Lower leg skin (tissue), 3 donors: ENCODE measurements at regions not wholly inside any gene's neighbourhood (a gene's known extent, or its start where the extent isn't known, plus 50 kb on each side); places are given as distances from the start of the nearest gene placed in this dataset.

ENCODE experiments used
- CTCF ChIP-seq, 3 donors: fragments of 450-650 bp; IDR thresholded peaks; one replicate each; pipeline ENCODE4 v1.5.1; 2016; ENCODE audit warnings: antibody characterized with exemption in 3 of 3, mild to moderate bottlenecking in 3 of 3, moderate library complexity in 2 of 3
- POLR2A ChIP-seq, 2 donors: fragments of 450-650 bp; IDR thresholded peaks; one replicate each; pipeline ENCODE4 v1.6.1; 2016 to 2017; ENCODE audit warnings: antibody characterized with exemption in 2 of 2, mild to moderate bottlenecking in 1 of 2, moderate library complexity in 1 of 2

DNA sequence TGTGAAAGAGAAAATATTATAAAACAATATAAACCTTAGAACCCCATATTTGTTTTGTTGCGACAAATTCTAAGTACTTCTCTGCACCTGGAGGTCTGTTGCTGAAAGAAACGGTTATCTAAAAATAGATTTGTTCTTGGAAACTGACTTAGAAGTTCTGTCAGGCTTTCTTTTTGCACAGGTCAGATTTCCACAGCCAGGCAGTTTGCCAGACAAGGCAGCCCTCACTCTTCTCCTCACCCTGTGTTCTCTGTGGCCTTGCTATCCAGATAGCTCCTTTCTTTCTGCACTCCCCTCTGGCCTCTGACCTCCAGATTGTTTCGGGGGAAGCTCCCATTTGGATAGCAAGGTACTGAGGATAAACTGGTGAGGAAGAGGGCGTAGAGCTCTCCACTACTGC, 413.3 kb upstream of the ONECUT1 start:
- TF ChIP-seq POLR2A (IDR thresholded peaks at IDR 0.05): no peak
- TF ChIP-seq CTCF (IDR thresholded peaks at IDR 0.05): no peak
